Testis (tissue), 2 donors: ENCODE measurements at regions not wholly inside any gene's neighbourhood (a gene's known extent, or its start where the extent isn't known, plus 50 kb on each side); places are given as distances from the start of the nearest gene placed in this dataset.

Experiments used
- DNase-seq: peaks from one replicate; pipeline ENCODE4 v3.0.0-alpha.2; 2019
- H3K27ac ChIP-seq, 2 donors: fragments of 200-600 bp; sonication (generic); one replicate each; pipeline ENCODE4 v1.5.1; 2019
- H3K27me3 ChIP-seq: fragments of 200-600 bp; sonication (generic); one replicate; pipeline ENCODE4 v1.5.1; 2019
- H3K36me3 ChIP-seq: fragments of 200-600 bp; sonication (generic); one replicate; pipeline ENCODE4 v1.5.1; 2017; ENCODE audit warnings: low read depth; ENCODE audit errors: missing control alignments
- H3K4me1 ChIP-seq: fragments of 200-600 bp; sonication (generic); one replicate; pipeline ENCODE4 v1.5.1; 2019
- H3K4me3 ChIP-seq, 2 donors: fragments of 200-600 bp; sonication (generic); one replicate each; pipeline ENCODE4 v1.5.1; 2017 to 2019
- H3K9me3 ChIP-seq: fragments of 200-600 bp; sonication (generic); one replicate; pipeline ENCODE4 v1.5.1; 2017
- POLR2A ChIP-seq: fragments of 450-650 bp; IDR thresholded peaks from one replicate; pipeline ENCODE4 v1.6.1; 2017; ENCODE audit warnings: antibody characterized with exemption, mild to moderate bottlenecking, moderate library complexity
- WGBS, 2 donors: methylation state at CpG; one replicate each; pipeline ENCODE4 v1.1.5; 2018; 5-methylcytosine and 5-hydroxymethylcytosine counted together
- intact Hi-C: fragments of 100-400 bp; cut with DNase I; formaldehyde crosslinking; loops from one replicate; pipeline ENCODE4 v1.15.1; 2023; ENCODE audit warnings: low total_unique reads
- TF ChIP-seq, protein P1 (sequence below), 3 experiments: fragments of 450-650 bp in 2 of 3; fragments of 200-600 bp in 1 of 3; sonication (generic) in 1 of 3; IDR thresholded peaks; one replicate each; pipeline ENCODE4 v1.5.1; 2016 to 2019; ENCODE audit warnings: antibody characterized with exemption in 3 of 3, mild to moderate bottlenecking in 2 of 3, moderate library complexity in 1 of 3

DNA sequence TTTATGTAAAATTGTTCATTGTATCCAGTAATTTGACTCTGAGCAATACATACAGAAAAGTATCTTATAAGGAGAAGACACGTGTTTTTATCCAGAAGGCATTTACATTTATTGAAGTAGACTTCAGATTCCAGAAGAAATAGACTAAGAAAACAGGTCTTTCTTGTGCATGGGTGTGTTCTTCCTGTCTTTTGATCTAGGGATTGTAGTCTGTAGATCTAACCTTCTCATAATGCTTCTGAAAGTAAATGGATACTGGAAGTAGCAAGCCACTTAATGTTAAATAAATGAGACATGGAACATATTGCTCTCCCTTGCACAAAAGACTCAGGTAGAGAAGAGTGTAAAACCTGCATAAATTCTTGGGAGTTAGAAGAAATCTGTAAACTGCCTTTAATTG is 853.2 kb upstream of the B3GALT2 start:
- intact Hi-C loops, result no loop called here
- no peaks in the 10 kb centered on the region for H3K4me1 ChIP-seq
- no peaks in the 10 kb centered on the region for H3K27me3 ChIP-seq
- TF ChIP-seq, protein P1, sequence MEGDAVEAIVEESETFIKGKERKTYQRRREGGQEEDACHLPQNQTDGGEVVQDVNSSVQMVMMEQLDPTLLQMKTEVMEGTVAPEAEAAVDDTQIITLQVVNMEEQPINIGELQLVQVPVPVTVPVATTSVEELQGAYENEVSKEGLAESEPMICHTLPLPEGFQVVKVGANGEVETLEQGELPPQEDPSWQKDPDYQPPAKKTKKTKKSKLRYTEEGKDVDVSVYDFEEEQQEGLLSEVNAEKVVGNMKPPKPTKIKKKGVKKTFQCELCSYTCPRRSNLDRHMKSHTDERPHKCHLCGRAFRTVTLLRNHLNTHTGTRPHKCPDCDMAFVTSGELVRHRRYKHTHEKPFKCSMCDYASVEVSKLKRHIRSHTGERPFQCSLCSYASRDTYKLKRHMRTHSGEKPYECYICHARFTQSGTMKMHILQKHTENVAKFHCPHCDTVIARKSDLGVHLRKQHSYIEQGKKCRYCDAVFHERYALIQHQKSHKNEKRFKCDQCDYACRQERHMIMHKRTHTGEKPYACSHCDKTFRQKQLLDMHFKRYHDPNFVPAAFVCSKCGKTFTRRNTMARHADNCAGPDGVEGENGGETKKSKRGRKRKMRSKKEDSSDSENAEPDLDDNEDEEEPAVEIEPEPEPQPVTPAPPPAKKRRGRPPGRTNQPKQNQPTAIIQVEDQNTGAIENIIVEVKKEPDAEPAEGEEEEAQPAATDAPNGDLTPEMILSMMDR (IDR thresholded peaks at IDR 0.05), result no peak
- no peak for TF ChIP-seq POLR2A
- H3K36me3 ChIP-seq, result no peaks in the 10 kb centered on the region
- H3K9me3 ChIP-seq, result no peaks in the 10 kb centered on the region
- H3K4me3 ChIP-seq, result no peak overlapping the region
- WGBS, 2 donors, result 76 to 85% methylated on average over 1 of the region's 1 CpG
- H3K27ac ChIP-seq, result no peak overlapping the region
- DNase-seq, result no peak

DNA sequence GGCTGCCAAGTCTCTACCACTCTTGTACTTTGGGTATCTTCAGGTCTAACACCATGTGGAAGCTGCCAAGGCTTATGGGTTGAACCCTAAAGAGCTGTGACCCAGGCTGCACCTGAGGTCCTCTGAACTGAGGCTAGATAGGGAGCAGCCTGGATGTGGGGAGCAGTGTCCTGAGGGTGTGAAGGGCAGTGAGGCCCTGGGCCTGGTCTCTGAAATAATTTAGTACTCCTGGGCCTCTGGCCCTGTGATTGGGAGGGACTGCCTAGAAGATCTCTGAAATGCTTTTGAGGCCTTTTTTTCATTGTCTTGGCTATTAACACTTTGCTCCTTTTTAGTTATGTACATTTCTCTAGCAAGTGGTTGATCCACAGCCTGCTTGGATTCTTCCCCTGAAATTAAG is 847.2 kb upstream of the B3GALT2 start:
- no peaks in the 10 kb centered on the region for H3K36me3 ChIP-seq
- H3K27ac ChIP-seq, result no peak overlapping the region
- intact Hi-C loops, result no loop called here
- no peak for TF ChIP-seq POLR2A
- TF ChIP-seq, protein P1 (IDR thresholded peaks at IDR 0.05), result no peak
- H3K9me3 ChIP-seq, result no peaks in the 10 kb centered on the region
- no peaks in the 10 kb centered on the region for H3K4me1 ChIP-seq
- DNase-seq, result no peak
- no peak overlapping the region for H3K4me3 ChIP-seq
- no peaks in the 10 kb centered on the region for H3K27me3 ChIP-seq

DNA sequence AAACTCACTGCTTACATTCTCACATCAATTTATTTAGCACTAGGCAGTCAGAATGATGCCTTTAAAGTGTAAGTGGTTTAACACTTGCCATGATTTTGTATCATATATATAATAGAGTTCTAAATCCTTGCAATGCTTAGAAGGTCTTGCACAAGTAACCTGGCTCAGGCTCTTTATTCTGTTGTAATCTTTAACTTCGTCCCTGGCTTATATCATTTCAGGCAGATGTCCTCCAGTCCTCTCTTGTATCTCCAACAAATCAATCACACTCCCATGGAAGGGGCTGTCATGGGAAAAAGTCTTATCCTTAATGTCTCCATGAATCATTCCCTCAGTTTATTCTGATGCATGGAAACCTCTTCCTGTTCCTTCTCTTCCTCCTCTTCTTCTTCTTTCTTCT is 841.6 kb upstream of the B3GALT2 start:
- no peak for DNase-seq
- Histone ChIP-seq H3K4me3 (no peak overlapping the region), H3K27ac (no peak overlapping the region), H3K27me3 (no peaks in the 10 kb centered on the region), H3K4me1 (no peaks in the 10 kb centered on the region), H3K9me3 (no peaks in the 10 kb centered on the region), H3K36me3 (no peaks in the 10 kb centered on the region)
- intact Hi-C loops, result no loop called here
- 66 to 76% methylated on average over 1 of the region's 1 CpG for WGBS, 2 donors
- TF ChIP-seq, protein P1 (IDR thresholded peaks at IDR 0.05), result no peak
- TF ChIP-seq POLR2A, result no peak

DNA sequence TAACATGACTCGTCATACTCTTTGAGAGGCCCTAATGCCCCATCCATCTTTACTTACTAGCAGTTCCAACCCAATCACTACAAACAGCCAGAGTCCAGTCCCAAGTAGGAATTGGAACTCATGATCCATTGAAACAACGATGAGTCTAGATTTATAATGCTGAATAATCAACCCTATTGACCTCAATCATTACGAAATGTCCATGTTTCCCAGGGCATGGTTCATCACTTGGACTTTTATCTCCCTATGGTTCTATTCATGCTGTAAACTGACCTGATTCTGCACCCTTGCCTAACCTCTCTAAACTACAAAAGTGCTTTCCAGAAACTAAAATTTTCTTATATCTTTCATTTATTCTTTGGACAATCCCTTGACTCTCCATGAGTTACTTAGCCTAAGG is 840.0 kb upstream of the B3GALT2 start:
- DNase-seq, result no peak
- no peaks in the 10 kb centered on the region for H3K36me3 ChIP-seq
- H3K27ac ChIP-seq, result no peak overlapping the region
- TF ChIP-seq, protein P1 (IDR thresholded peaks at IDR 0.05), result no peak
- no peak for TF ChIP-seq POLR2A
- no peaks in the 10 kb centered on the region for H3K9me3 ChIP-seq
- intact Hi-C loops, result no loop called here
- 74 to 85% methylated on average over 3 of the region's 3 CpGs for WGBS, 2 donors
- no peaks in the 10 kb centered on the region for H3K4me1 ChIP-seq
- no peaks in the 10 kb centered on the region for H3K27me3 ChIP-seq
- H3K4me3 ChIP-seq, result no peak overlapping the region

DNA sequence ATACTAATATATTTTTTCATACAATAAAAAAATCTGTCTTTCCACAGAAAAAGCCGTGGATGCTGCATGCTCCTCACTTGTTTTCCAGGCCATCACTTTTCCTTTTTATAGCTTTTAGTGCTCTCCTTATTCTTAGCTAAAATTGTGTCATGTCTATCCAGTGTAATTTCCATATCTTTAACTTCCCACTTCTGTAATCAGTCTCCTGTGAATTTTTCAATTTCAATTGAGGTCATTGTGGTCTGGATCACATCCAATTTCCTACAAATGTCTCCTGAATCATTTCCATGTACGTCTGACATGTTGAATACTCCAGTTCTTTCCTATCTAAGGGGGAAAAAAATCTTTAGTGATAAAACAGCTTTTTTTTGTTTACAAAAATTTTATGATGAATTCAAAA is 838.2 kb upstream of the B3GALT2 start:
- Histone ChIP-seq H3K27ac (no peak overlapping the region), H3K4me1 (no peaks in the 10 kb centered on the region), H3K9me3 (no peaks in the 10 kb centered on the region), H3K27me3 (no peaks in the 10 kb centered on the region), H3K4me3 (no peak overlapping the region), H3K36me3 (no peaks in the 10 kb centered on the region)
- WGBS, 2 donors, result 50 to 55% methylated on average over 2 of the region's 2 CpGs
- intact Hi-C loops, result no loop called here
- DNase-seq, result no peak
- no peak for TF ChIP-seq POLR2A
- TF ChIP-seq, protein P1 (IDR thresholded peaks at IDR 0.05), result no peak
